AG04450 (cell line): ENCODE measurements at regions not wholly inside any gene's neighbourhood (a gene's known extent, or its start where the extent isn't known, plus 50 kb on each side); places are given as distances from the start of the nearest gene placed in this dataset.

ENCODE experiments used
- CTCF ChIA-PET: fragments of 300-600, 350-600 bp; formaldehyde crosslinking; extraction: SDS; loops from one replicate; lab custom pipeline; 2022; ENCODE audit warnings: antibody characterized with exemption, inconsistent platforms; lab: Charles Lee
- POLR2A ChIA-PET: fragments of 350-600 bp; formaldehyde crosslinking; extraction: SDS; loops from one replicate; lab custom pipeline; 2021; ENCODE audit warnings: antibody characterized with exemption, inconsistent platforms; lab: Yijun Ruan, JAX
- DNase-seq: peaks from one replicate; pipeline ENCODE4 v3.0.0-alpha.2; 2011; ENCODE audit warnings: low read depth, low spot score
- H3K27ac ChIP-seq: one replicate; pipeline ENCODE4 v1.5.1; 2012; ENCODE audit warnings: low read depth, low read length, control low read depth
- H3K27me3 ChIP-seq: one replicate; pipeline ENCODE4 v1.6.0; 2012; ENCODE audit warnings: low read length; ENCODE audit not compliant: control insufficient read depth, insufficient read depth
- H3K4me3 ChIP-seq: 2 replicates; pipeline ENCODE4 v1.5.1; 2011; ENCODE audit warnings: mild to moderate bottlenecking, low read depth, low read length, control low read depth
- H3K9me3 ChIP-seq: 2 replicates; pipeline ENCODE4 v1.5.1; 2012; ENCODE audit warnings: low read length; ENCODE audit not compliant: control insufficient read depth, insufficient read depth
- TF ChIP-seq, protein P1 (sequence below): IDR thresholded peaks from 2 replicates; pipeline ENCODE4 v1.5.1; 2011; ENCODE audit warnings: low read depth, low read length, control low read depth, inconsistent platforms

DNA sequence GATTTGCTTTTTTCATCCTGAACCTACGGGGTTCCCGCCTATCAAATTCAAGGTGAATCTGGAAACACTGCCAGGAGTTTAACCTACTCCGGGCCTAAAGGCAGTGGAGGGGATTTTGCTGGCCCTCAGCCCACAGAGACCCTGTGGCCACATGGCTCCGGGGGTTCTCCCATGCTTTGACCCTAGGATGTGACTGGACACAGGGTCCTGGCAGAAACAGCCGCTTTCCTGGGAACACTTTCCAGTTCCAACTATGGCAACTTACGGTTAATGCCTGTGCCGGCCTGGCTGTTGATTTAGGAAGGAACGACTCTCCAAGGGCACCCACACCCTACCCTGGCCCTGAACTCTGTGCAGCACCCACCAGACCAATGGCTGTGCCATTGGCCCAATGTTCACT is 141.7 kb upstream of the RPS6KA2 start:
- POLR2A ChIA-PET: no interaction called here

DNA sequence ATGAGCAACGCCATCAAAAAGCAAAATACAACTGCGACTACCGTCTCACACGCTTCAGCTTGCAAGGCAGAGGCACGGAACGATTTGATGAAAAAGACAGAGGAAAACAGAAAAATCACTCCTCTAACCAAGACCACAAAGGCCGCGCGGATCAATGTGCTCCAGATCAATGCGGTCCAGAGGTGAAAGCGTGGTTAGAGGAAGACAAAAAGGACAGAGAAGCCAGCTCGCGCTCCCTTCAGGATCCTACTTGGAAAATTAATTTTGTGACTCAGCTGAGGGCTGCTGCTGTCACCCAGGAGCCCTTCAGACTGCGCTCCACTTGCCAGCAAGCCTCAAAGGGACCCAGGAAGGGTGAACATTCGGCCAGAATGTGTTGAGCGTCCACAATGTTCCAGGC is 140.2 kb upstream of the RPS6KA2 start:
- TF ChIP-seq, protein P1, sequence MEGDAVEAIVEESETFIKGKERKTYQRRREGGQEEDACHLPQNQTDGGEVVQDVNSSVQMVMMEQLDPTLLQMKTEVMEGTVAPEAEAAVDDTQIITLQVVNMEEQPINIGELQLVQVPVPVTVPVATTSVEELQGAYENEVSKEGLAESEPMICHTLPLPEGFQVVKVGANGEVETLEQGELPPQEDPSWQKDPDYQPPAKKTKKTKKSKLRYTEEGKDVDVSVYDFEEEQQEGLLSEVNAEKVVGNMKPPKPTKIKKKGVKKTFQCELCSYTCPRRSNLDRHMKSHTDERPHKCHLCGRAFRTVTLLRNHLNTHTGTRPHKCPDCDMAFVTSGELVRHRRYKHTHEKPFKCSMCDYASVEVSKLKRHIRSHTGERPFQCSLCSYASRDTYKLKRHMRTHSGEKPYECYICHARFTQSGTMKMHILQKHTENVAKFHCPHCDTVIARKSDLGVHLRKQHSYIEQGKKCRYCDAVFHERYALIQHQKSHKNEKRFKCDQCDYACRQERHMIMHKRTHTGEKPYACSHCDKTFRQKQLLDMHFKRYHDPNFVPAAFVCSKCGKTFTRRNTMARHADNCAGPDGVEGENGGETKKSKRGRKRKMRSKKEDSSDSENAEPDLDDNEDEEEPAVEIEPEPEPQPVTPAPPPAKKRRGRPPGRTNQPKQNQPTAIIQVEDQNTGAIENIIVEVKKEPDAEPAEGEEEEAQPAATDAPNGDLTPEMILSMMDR: no peak
- peaks cover 3% of the 10 kb centered on the region for H3K27me3 ChIP-seq
- H3K27ac ChIP-seq: no peak overlapping the region
- ChIA-PET CTCF (interaction anchor here (7.4 kb wide), 1 partner anchor 8 kb away, joined by 61 read pairs; no protein-coding TSS in a partner anchor), POLR2A (no interaction called here)
- no peaks in the 10 kb centered on the region; the same call in 1 of the 2 replicates for H3K9me3 ChIP-seq
- no peak for DNase-seq
- no peak overlapping the region for H3K4me3 ChIP-seq

More for the DNA sequence above, 141.7 kb upstream of the RPS6KA2 start:
- CTCF ChIA-PET: interaction anchor here (1.2 kb wide), 1 partner anchor 18 kb away, joined by 3 read pairs; no protein-coding TSS in a partner anchor
- Histone ChIP-seq H3K9me3 (no peaks in the 10 kb centered on the region; the same call in 1 of the 2 replicates), H3K4me3 (no peak overlapping the region), H3K27me3 (peaks cover 3% of the 10 kb centered on the region), H3K27ac (no peak overlapping the region)
- no peak for DNase-seq
- TF ChIP-seq, protein P1: no peak

DNA sequence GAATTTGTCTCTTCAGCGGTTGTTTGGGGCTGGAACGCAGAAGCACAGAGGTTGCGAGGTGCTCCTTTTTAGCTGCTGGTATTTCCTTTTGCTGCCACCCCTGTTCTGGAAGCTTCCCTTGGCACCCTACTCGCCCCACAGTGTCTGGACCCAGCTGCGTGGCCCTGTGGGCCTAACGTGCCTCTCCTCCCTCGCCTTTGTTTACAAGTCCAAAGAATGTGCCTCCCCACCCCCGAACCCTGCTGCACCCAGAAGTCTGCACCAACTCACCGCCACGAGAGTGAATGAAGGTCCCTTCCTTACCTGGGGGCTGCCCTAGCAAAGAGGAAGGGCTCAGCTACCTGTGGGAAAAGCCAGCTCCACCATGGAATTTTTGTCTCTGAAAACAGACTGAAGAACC is 139.7 kb upstream of the RPS6KA2 start:
- no peak for DNase-seq
- H3K4me3 ChIP-seq: no peak overlapping the region
- H3K27me3 ChIP-seq: peaks cover 2% of the 10 kb centered on the region
- H3K27ac ChIP-seq: no peak overlapping the region
- no peaks in the 10 kb centered on the region; the same call in 1 of the 2 replicates for H3K9me3 ChIP-seq
- ChIA-PET CTCF (interaction anchor here (0.9 to 7.4 kb wide), 3 partner anchors 8 to 223 kb away, joined by 3 to 61 read pairs (median 3); no protein-coding TSS in a partner anchor), POLR2A (no interaction called here)
- TF ChIP-seq, protein P1: no peak

DNA sequence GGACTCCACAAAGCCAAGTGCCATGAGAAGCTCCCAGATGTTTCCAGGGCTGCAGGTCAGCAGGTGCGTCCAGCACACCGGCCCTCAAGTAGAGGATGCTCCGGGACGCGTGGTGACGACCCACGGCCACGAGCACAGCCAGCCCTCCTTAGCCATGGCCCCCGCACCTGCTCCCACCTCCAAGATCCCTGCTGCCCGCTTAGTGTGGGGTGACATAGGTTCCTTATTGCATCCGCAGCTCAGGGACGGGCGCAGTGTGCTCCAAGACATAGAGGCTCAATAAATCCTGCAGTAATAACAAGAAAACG is 138.1 kb upstream of the RPS6KA2 start:
- Histone ChIP-seq H3K27me3 (peaks cover 4% of the 10 kb centered on the region), H3K9me3 (no peaks in the 10 kb centered on the region; the same call in 1 of the 2 replicates), H3K27ac (no peak overlapping the region), H3K4me3 (no peak overlapping the region)
- TF ChIP-seq, protein P1: no peak
- DNase-seq: no peak
- CTCF ChIA-PET: interaction anchor here (1.3 to 7.4 kb wide), 2 partner anchors 10 to 223 kb away, joined by 3 to 61 read pairs; no protein-coding TSS in a partner anchor
- POLR2A ChIA-PET: no interaction called here

DNA sequence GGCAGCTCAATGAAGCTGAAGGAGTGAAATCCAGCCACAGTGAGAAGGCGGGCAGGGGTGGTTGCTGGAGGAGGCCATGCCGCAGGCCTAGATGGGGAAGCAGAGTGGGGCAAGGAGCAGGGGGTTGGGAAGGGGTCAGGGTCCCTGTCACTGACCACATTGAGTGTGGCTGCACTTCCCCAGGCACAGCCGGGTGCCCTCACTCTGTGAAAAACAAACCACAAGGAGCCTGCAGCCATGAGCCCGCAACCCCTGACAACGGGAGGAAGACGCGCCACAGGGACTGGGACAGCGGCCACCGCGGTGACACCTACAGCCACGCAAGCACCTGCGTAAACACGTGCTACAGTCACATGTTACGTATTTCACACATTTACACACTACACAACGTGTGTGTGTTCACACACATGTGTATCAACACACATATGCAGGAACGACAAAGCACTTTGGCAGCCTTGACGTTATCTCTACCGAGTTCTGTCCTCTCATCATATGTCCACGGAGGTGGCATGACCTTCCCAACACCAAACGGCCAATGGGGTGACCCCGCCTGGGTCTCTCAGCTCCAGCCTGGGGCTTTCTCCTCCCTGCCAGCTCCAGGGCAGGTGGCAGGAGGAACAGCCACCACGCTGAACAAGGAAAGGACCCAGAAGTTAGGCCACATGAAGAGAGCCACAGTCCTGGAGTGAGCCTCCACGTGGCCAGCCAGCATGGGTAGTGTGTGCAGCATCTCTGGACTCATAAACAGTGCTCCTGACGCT is 137.6 kb upstream of the RPS6KA2 start:
- CTCF ChIA-PET: interaction anchor here (7.4 kb wide), 1 partner anchor 10 kb away, joined by 61 read pairs; no protein-coding TSS in a partner anchor
- TF ChIP-seq, protein P1: no peak

More for the DNA sequence above, 137.6 kb upstream of the RPS6KA2 start:
- Histone ChIP-seq H3K4me3 (no peak overlapping the region), H3K27me3 (peaks cover 5% of the 10 kb centered on the region), H3K27ac (no peak overlapping the region), H3K9me3 (no peaks in the 10 kb centered on the region; the same call in 1 of the 2 replicates)
- DNase-seq: no peak
- POLR2A ChIA-PET: no interaction called here
